Right ventricle myocardium inferior (tissue), 1 donor: ENCODE measurements at regions not wholly inside any gene's neighbourhood (a gene's known extent, or its start where the extent isn't known, plus 50 kb on each side); places are given as distances from the start of the nearest gene placed in this dataset.
"Not testable (repeated sequence)": the region's sequence is repeated elsewhere in the genome, so short reads cannot be mapped to it uniquely, and the experiment has no call there.

Experiments used
- ATAC-seq: fragments of 200-7000 bp; cut with Tn5 transposase; one replicate; pipeline ENCODE4 v1.9.1; 2020; ENCODE audit warnings: mild to moderate bottlenecking, moderate library complexity
- DNase-seq: peaks from one replicate; pipeline ENCODE4 v3.0.0; 2021; ENCODE audit errors: missing footprints
- intact Hi-C: fragments of 100-400 bp; cut with DNase I; formaldehyde crosslinking; loops from one replicate; pipeline ENCODE4 v1.11.0; 2022
- donor health status: DM: no; HTN: yes; CAD: no; lungs with severe emphysema.

DNA sequence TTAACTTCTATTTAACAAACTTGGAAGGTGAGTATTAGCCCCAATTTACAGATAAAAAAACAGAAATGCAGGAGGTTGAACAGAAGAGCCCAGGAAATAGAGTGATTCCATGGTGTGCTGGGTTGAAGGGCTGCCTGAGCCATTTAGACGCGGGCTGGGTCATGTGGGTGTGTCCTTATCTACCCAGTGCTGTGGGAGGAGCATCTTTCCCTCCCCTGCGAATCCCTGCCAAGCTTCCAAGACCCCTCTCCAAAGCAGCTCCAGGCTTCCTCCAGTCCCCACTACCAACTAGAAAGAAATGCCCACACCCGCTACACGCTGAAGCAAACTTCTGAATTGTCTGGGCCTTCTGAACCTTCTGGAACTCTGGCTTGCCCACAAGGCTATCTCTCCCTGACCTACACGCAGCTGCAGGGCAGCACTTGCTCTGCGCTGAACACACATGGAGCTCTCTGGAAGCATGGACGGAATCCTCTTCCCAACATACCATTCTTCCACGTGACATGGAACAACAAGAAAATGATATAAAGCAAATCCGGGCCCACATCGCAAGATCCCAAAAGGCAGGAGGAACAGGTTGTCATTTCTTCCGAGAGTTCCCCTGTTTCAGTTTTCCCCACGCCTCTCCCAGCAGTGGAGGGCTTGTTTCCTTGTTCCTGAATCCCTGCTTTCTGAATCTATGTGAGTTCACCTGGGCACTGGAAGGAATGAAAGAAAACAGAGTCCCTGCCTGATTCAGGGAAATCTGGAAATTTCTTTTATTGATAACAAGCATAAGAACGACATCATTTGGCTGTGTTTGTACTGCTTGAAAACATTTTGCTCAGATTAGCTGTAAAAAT, 562.7 kb upstream of the ID2 start:
- no peak for DNase-seq
- no peak for ATAC-seq
- intact Hi-C loops, result no loop called here

DNA sequence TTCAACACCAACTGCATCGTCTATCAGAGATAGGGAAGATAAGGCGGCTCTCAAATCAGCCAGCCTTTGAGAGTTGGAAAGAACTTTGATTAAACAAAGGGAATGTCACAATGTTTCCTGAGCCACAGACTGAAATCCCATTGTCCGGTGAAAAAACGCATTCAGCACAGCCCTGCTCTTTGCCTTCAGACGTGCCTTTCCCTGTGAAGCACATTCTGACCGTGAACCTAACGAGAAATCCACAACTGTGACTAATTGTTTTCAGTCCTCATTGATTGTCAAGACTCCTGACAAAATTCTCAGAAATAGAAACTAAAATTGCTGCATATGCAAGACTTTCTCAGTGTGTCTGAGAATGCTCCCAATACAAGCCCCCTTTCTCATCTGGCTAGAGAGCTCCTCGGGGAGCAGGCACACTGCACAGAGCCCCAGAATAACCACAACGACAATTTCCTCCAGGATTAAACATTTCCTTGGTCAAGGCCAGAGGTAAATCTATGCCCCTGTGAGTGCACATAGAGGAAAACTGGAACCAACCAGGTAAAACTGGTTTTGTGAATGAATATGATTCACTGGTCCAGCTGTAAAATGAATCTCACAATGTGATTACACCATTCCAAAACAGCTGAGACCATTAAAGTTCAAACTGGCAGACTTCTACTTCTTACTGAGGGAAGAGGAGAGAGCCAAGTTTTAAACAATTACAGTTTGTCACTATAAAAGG, 561.9 kb upstream of the ID2 start:
- ATAC-seq (peak; percentile 45), DNase-seq (no peak)
- intact Hi-C loops, result no loop called here

DNA sequence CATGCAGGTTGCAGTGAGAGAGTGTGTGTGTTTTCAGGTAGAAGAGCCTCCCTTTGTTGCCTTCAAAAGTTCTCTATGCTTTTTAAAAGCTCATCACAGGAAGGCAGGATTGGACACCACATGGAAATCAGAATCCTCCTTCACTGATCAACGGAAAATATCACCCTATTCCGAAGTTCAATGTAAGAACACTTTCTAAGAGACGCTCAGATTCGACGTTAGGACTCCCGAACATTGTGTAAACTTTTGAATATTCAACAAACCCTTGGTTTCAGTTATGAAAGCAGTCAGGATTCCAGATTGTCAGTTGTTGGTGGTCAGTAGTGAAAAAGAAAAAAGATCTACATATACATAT, 561.4 kb upstream of the ID2 start:
- ATAC-seq (no peak), DNase-seq (no peak)
- intact Hi-C loops, result no loop called here

DNA sequence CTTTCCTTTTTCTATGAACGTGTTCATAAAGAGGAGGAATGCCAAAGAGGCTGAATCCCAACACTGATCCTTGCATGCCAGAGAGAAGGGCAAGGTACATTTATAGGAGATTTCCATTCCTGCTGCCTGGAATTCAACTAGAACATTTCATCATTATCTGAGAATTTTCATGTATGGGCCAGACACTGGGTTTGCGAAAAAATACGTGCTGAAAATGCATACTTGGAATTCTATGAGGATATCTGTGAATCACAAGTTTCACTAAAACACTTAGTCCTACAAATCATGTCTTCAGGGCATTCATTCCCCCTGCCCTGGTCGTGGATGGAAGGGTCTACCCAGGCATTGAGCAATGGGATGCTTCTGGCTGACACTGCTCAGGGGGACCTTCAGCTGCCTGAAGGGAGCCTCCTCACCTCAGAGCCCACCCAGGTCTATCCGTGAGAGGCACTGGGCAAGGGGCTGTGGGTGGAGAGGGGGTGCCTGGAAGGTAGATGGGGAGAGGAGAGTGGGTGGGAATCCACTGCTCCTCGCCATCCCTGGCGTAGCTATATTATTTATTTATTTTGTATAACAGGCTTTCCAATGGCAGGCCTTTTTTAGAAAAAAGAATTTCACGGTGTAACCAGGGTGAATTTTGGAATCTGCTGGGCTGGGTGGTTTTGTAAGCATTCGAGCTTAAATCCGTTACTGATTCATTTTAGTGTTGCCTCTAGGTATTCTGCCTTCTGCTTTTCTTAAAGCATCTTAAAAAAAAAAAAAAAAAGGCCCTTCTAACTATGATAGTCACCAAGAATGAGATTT, 560.6 kb upstream of the ID2 start:
- intact Hi-C loops, result no loop called here
- ATAC-seq (no peak), DNase-seq (no peak)

DNA sequence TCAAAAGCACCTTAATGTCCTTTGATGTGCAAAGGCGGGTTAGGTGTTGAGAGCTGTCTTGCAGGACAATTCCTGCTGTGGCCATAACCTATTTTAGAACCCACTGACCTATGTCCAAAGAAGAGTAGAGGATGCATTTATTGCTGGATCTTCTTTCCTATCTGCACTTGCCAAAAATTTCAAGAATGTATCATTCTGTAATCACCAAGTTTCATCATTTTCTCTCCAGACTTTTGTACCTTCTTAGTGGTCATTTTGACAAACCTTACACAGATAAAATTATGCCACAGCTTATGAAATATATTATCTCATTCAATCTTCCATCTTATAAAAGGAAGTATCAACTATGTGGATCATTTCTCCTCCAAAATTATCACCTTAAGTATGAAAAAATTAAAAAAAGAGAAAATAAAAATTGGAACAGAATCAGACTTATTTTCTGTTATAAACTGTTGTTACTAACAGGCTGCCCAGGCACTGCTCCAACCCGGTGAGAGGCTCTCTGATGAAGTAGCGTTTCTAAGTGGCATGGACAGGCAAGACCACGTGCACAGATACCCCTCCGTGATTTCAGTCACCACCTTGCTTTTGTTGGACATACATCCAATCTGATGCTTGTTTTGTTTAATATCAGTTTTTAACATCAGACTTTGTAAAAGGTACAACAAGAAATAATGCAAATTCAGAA, 559.9 kb upstream of the ID2 start:
- no peak for DNase-seq

DNA sequence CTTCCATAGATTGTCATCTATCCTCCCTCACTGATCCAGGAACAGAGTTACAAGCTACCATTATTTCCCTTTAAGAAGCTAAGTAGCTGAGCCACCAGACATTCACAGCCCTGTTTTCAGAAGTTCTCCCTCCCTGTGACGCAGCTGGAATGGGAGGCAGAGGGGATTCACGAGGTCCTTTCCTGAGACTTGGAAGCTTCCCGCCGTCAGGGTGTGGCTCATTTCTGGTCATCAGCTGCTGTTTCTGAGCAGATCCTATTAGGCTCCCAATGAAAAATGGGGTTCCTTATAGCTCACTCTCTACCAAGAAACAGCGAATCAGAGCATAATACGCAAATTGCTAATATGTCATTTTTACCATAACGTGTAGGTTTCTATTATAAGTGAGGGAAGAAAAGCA, 559.3 kb upstream of the ID2 start:
- intact Hi-C loops, result no loop called here

More for the DNA sequence above, 559.9 kb upstream of the ID2 start:
- intact Hi-C loops, result no loop called here
- no peak for ATAC-seq

DNA sequence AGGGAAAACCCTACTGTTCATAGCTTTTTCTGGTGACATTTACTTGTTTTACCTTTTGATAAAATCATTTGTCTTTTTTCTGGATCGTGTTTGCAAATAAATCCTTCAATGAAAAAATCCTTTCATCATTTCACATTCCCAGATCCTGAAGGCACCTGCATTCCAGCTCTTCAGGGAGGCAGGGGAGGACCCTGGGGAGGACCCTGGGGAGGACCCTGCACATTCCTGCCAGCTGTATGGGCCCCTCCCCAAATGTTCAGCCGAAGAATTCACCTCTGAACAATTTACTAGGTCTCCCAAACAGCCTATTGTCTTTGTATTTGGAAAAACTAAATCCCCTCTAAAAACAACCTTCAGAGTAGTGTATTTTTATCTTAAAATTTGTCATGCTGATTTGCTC, 558.4 kb upstream of the ID2 start:
- ATAC-seq, result no peak

More for the DNA sequence above, 559.3 kb upstream of the ID2 start:
- DNase-seq, result no peak
- no peak for ATAC-seq

DNA sequence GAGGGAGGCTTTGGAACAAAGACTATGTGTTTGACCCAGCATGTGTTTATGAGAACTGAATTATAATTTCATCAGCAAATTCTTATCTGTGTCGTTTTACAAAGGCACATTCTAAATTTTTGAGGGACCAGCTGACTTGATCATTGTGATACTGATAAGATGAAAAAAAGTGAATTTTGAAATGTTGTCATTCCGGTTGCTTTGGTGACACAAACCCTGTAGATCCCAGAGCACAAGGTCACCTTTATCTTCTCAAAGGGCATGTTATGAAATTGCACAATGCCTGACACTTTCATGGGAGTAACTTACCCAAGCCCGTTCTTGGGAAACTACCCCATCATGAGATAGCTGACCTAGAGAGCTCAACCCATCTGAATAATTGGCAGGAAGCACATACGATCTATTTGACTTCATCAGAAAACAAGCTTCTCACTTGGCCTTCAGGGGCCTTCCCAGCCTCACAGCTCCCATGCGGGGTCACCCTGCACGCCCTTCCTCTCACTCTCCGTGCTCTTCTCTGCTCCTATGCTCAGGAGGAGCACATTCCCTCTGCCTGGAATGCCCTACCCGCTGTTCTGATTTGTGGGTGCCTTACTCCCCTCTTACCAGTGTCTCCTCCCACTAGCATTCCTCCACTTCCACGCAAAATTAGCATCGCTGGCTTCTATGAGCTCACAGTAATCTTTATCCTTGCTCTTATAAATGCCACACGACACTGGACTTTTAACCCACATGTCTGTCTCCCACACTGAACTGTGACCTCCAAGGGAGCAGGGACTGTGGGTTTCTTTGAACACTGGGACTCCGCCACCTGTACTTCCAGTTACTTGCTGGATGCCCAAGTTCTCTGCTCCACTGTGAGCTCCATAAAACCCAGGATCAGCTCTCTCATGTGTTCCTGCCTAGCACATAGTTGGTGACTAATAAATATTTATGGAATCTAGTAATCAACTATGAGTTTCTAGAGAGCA, 555.8 kb upstream of the ID2 start:
- intact Hi-C loops, result no loop called here
- ATAC-seq (peak; percentile 96), DNase-seq (peak; percentile 66)

More for the DNA sequence above, 558.4 kb upstream of the ID2 start:
- intact Hi-C loops, result no loop called here
- no peak for DNase-seq

DNA sequence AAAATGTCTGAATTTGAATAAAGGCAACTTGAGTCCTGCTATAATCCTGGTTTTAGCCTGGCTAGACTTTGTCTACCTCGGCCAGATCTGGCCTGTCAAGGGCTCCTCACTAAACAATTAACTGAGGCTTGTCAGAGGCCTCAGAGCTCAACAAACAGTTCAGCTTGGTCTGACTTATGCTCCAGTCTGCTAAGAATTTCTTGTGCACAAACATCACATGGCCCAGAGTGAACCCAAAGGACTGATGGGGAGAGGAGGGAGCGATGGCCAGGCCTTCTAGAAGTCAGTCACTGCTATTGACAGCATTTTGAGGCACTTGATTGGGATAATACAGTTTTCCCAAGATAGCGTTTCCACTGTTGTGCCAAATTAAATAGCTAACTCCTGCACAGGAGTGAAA, 555.1 kb upstream of the ID2 start:
- no peak for DNase-seq
- ATAC-seq, result no peak
- intact Hi-C loops, result no loop called here

DNA sequence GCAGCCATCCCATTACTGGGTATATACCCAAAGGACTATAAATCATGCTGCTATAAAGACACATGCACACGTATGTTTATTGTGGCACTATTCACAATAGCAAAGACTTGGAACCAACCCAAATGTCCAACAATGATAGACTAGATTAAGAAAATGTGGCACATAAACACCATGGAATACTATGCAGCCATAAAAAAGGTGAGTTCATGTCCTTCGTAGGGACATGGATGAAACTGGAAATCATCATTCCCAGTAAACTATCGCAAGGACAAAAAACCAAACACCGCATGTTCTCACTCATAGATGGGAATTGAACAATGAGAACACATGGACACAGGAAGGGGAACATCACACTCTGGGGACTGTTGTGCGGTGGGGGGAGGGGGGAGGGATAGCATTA, 550.4 kb upstream of the ID2 start:
- intact Hi-C loops, result loop anchor here (10.0 kb wide), 1 partner anchor 363 kb away; no protein-coding TSS in a partner anchor
- not testable (repeated sequence) for DNase-seq, ATAC-seq

DNA sequence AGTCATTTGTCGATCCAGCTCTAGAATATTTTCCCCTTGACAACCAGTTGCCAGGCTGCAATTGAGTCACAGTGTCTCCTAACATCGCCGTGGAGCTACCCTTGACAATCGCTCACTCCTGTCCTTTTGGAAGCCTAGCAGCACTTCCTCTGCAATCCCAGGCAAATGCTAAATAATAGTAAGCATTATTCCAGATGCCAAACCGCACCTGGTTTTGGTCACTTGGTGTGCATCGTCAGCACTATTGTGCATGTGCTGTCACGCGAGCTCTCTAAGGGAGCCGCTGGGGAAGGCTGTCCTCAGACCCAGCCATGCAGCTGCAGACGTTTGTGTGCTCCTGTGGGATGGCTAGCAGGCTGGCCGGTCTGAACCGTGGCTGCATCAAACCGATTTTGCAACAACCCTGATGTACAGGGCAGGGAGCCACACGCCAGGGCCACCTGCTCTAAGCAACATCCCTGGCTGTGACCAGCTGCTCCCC, 549.5 kb upstream of the ID2 start:
- intact Hi-C loops, result loop anchor here (10.0 kb wide), 1 partner anchor 362 kb away; no protein-coding TSS in a partner anchor
- no peak for DNase-seq

DNA sequence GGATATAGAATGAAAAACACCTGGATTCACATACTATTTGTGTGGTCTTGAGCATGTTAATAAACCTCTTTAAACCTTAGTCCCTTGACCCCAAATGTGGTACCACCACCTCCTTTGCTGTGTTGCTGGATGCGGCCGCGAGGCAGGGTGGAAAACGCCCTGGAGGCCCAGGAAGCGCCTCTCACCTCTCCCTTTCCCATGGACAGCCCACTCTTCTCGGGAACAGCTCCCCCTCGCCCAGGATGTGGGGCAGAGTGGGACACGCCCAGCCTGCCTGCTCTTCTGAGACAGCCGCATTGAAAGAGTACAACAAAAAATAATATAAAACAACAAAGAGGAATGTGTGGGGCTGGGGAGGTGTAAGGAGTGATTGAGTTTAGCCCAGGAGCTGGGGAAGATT, 549.0 kb upstream of the ID2 start:
- ATAC-seq (no peak), DNase-seq (no peak)
- intact Hi-C loops, result loop anchor here (10.0 kb wide), 1 partner anchor 362 kb away; no protein-coding TSS in a partner anchor

More for the DNA sequence above, 549.5 kb upstream of the ID2 start:
- ATAC-seq, result peak; percentile 16

DNA sequence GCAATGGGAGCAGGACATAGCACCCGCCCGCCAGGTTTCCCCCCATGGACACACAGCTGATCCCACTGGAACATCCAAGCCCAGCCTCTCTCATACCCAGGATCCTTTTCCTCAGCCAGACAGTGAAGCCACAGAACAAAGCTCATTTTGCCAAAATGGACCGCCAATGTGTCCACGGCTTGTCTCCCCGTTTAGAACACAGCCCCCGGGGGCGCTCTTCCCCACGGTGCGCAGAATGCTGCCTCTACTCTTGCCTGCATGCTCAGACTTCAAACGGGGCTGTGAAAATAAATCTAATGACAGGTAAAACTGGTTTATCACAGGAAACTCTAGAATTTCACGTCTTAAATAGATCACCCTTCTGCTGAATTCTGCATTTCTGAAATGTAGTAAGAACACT, 548.5 kb upstream of the ID2 start:
- ATAC-seq (no peak), DNase-seq (no peak)
- intact Hi-C loops, result loop anchor here (10.0 kb wide), 1 partner anchor 361 kb away; no protein-coding TSS in a partner anchor

DNA sequence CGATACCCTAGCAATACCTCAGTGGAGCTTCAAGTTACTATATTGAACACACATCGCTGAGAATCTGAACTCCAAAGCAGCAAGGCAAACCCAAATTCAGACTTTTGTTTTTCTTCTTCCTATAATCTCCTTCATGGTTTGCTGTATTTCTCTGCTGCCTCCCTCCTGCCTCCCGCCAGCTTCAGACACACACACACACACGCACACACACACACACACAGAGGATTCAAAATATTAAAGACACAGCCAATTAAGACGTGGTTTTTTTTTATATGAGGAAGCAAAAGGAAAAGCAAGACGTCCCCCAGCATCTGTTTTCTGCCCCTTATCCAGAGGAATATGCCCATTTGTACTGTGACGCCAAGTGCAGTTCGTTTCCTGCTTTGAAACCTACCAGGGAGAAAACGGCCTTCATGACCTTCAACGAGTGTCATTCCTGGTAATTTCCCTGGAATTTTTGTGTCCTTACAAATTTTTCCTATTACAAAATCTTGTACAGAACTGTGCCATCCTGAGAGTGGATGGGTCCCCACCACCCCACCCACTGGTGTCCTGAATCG, 547.9 kb upstream of the ID2 start:
- intact Hi-C loops, result loop anchor here (10.0 kb wide), 1 partner anchor 361 kb away; no protein-coding TSS in a partner anchor
- DNase-seq (no peak), ATAC-seq (no peak)

DNA sequence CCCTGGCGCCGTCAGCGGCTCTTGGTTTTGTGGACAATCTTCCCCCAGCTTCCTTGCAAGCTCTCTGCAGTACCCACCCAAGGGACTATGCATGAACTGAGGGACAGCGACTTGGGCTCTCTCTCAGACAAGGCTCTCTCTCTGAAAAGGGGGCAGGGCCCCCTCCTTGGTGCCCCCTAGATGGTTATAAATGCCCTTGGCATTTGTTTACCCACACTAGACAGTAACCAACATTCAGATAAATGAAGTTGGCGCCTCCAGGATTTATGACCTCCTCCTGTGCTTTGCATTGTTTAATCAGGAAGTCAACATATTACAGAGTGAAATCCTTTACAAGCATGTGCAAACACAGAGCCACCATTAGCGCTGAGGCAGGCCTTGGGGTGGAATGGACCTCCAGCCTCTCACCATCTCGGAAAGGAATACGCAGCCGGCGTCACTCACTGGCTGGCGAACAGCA, 547.4 kb upstream of the ID2 start:
- intact Hi-C loops, result loop anchor here (10.0 kb wide), 1 partner anchor 360 kb away; no protein-coding TSS in a partner anchor
- DNase-seq (no peak), ATAC-seq (no peak)

DNA sequence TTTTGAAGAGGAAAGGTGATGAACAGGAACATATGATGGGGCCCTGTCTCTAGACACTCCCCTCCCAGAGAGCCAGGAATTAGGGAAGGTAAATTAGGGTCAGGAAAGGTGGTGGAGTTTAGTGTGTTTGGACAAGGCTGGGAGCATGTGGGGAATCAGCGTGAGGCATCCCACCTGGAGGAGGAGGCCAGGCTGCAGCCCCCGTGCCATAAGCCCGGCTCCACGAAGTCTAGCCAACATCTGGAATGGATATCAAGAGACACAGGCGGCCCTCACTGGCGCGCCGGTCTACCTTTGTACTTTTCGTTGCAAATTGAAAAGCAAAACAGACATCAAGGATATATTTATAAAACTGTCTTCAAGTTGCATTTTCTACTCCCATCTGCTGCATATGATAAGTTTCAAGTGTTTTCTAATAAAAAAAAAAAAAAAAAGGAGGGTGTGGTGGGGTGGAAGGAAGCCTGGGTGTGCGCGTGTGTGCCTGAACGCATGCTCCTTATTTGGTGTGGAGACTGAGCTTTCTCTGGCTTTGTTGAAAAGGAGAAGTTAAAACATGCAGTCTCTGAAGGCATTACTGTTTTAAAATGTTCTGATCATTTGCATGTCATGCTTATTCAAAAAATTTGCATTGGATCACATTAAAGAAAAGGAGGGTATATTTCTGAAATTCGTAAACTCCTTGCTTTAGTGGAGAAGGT, 546.7 kb upstream of the ID2 start:
- intact Hi-C loops, result loop anchor here (5.0 to 10.0 kb wide), 2 partner anchors 360 to 542 kb away; no protein-coding TSS in a partner anchor
- ATAC-seq (no peak), DNase-seq (peak; percentile 68)
